HG03439 (cell line): ENCODE measurements at regions not wholly inside any gene's neighbourhood (a gene's known extent, or its start where the extent isn't known, plus 50 kb on each side); places are given as distances from the start of the nearest gene placed in this dataset.

ENCODE experiments used
- ATAC-seq: cut with Tn5 transposase; IDR thresholded peaks from one replicate; pipeline ENCODE4 v1.9.1; 2021; ENCODE audit warnings: mild to moderate bottlenecking, moderate library complexity; ENCODE audit not compliant: unreplicated experiment

GRCh38 chr3:22555753-22556435, 647.2 kb upstream of the UBE2E2 start:
- ATAC-seq: no peak

DNA sequence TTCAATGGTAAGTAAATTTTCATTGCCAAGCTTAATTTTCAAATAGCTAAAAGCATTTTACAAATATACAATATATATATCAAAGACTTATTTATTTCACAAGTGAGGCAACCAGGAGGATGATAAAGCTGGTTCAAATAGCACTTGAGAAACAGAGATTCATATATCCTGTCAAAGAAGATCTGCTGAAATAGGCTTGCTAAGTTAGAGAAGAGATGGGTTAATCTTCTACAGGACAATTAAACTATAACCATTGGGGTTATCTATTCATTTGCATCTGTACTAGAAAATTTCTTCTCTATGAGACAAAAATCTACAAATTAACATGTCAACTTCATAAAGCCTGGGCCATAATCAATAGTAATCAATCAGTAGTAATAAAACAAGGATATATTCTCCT, 637.7 kb upstream of the UBE2E2 start:
- no peak for ATAC-seq

DNA sequence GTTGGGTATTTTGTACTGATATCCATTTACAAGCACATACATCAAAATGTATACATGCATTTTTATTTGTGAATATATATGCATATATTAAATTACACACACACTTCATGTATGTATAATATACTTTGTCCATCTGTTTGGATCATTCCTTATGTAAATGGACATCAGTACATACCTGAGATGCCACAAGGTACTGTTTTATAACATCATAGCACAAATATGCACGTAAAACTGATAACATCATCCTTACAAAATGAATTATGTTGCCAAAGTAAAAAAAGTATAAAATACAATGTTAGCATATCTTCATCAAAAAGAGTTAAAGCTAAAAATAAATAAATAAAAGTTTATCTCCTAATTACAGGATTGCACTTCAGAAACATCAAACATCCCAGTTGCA, 634.8 kb upstream of the UBE2E2 start:
- no peak for ATAC-seq

DNA sequence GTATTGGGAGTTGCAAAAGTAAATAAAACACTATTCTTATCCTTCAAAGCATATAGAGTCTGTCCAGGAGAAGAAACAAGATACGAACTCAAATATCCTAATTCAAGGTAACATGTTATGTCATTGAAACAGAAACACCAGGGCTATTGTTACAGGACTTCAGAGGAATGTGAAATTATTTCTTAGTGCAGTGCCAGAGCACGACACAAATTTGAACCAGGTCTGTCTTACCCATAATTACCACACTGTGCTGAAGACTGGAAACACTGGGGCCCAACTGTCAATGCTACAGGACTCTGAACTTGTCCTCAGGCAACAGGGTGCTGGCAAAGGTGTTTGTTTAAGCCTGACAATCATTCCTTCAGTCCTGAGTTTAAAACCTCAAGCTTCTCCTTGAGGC, 633.6 kb upstream of the UBE2E2 start:
- no peak for ATAC-seq

DNA sequence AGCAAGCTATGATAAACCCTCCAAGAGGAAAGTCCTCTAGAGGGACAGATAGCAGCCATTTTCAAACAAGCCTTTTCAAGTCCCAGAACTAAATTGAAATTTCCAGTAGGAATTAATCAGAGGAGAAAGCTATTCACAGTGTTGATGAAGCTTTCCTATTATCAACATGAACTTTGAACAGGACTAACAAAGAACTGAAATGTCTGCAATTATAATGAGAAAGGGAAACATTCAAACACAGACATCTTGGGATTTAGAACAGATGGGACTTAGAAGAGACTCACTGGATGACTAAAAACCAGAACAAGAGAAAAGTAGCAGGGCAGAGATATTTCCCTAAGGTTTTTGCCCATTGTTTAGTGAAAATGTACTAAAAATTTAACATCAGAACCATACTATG, 622.1 kb upstream of the UBE2E2 start:
- no peak for ATAC-seq

- ATAC-seq: no peak
Measured at GRCh38 chr3:22582266-22582665, 620.9 kb upstream of the UBE2E2 start.

DNA sequence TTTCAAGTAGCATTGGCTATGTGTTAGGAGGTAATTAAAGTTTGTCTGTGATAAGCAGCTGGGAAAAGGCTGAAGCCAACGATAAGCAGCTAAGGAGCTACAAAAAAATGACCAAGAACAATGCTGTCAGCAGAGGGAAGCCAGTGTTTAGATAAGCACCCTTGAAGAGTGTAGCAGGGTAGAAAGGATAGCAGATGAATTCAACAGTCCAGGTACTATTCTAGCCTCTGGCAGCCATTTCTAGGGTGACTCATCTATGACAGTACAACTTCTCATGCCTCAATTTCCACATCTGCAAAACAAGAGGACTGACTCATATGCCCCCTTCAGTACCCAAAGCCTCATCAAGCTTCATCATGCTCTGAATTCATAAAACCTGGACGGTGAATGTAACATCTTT, 617.6 kb upstream of the UBE2E2 start:
- ATAC-seq: no peak

- no peak for ATAC-seq
Measured at GRCh38 chr3:22585911-22586310, 617.2 kb upstream of the UBE2E2 start.

DNA sequence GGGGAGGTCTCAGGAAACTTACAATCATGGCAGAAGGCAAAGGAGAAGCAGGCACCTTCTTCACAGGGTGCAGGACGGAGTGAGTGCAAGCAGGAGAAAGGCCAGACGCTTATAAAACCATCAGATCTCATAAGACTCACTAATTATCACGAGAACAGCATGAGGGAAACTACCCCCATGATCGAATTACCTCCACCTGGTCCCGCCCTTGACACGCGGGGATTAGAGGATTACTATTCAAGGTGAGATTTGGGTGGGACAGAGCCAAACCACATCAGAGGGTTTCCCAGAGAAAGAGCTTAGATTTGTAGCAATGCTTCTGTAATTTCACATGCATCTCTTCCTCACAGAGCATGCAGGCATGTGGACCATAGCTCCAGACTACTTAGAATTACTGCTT, 615.7 kb upstream of the UBE2E2 start:
- ATAC-seq: no peak

DNA sequence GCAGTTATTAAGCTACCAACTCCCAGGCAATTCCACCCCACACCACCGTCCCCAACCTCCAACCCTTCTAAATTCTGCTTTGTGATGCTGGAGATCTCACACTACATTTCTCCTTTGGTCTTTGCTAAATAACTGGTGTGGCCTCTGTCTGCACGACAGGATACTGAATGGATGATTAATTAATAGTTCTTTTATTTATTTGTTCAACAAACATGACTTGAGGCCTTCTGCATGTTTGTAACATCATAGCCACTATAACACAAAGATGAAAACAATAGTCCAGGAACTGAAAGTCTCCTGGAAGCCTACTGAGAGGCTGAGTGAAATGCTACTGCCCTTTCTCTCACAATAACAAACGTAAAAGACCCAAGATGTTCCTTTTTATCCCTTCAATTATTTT, 609.5 kb upstream of the UBE2E2 start:
- no peak for ATAC-seq

- no peak for ATAC-seq
Measured at GRCh38 chr3:22594990-22595389, 608.1 kb upstream of the UBE2E2 start.

DNA sequence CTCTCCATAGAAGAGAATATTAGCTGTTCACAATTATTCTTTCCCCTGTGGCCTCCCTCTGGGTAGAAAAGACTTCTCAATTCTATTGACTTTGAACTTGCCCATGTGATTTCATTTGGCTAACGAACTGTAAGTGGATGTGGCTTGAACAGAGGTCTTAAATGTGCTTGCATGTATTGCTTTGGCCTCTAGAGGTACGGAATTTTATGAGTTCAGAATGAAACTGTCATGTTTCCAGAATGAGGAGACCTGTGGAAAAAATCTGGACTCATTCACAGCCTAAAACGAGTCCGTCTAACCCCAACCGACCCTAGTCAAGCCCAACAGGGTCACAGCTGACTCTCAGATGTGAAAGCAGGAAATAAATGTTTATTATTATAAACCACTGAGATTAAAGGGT, 596.7 kb upstream of the UBE2E2 start:
- no peak for ATAC-seq

DNA sequence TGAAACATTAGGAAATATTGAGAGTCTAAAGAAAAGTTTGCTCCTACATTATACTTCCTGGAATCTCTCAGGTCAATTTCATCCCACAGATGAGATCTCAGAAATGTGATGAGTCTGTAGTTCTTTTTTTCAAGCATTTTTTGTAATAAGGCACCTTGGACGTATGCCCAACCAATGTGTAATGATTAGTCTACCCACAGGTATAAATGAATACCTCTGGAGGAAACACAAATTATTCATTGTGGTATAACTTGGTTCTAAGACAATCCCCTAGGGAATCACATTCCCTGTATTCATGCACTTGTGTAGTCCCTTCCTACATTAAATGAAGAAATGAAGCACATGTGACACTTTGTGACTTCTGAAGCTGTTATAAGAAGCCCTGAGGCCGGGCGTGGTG, 596.2 kb upstream of the UBE2E2 start:
- no peak for ATAC-seq

GRCh38 chr3:22608093-22608492, 595.0 kb upstream of the UBE2E2 start:
- no peak for ATAC-seq

- no peak for ATAC-seq
Measured at GRCh38 chr3:22608721-22609120, 594.4 kb upstream of the UBE2E2 start.

DNA sequence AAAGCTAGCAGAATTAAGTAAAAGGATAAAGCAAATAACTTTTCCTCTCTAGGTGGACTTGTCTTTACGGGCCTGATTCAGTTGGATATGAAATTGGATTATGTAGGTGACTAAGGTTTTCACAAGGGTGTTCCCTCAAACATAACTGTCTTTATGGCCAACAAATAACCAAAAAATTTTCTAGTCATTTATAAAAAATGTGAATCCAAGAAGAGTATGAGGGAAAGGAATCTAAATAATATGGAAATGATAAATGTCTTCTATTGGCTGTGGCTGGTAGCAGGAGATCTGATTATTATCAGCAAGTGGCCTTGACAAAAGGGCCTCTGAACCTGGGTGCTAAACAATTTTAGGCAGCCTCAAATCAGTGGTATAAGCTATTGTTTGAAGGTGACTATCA, 594.0 kb upstream of the UBE2E2 start:
- no peak for ATAC-seq

- no peak for ATAC-seq
Measured at GRCh38 chr3:22612927-22613326, 590.2 kb upstream of the UBE2E2 start.

DNA sequence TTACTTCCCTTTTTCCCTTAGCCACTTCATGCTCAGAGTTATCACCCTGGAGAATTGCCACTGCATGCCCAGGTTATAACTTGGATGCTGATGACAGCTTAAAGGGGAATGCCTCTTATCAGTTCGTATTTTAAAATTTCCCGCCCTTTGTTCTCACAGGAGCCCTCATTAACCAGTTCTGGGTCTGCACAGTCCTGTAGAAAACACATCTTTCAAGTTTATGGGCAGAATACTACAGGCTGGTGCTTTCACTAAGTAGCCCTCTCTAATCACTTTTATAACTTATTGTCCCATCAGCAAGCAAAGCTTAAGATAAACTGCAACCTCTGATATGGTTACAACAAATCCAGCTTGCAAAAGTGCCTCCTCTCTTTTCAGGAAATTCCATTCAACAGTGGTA, 587.3 kb upstream of the UBE2E2 start:
- no peak for ATAC-seq

DNA sequence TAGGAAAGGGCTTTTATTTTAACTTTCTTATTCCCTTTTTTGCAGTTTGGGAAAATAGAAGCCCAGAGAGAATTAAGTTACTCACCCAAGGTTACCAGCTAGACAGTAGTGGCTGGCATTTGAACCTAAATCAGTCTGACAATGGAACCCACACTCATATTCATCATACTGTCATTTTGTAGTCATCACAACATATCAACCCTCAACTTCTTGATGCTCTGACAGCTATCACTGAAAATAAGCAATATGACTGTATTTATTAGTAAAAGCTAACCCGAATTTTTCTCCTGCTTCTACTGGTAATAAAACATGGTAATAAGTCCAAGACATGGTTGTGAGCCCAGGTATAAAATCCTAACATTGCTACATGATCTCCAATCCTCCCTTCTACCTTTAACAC, 585.8 kb upstream of the UBE2E2 start:
- ATAC-seq: no peak

GRCh38 chr3:22620498-22620897, 582.6 kb upstream of the UBE2E2 start:
- no peak for ATAC-seq

GRCh38 chr3:22621205-22621809, 581.8 kb upstream of the UBE2E2 start:
- ATAC-seq: no peak

DNA sequence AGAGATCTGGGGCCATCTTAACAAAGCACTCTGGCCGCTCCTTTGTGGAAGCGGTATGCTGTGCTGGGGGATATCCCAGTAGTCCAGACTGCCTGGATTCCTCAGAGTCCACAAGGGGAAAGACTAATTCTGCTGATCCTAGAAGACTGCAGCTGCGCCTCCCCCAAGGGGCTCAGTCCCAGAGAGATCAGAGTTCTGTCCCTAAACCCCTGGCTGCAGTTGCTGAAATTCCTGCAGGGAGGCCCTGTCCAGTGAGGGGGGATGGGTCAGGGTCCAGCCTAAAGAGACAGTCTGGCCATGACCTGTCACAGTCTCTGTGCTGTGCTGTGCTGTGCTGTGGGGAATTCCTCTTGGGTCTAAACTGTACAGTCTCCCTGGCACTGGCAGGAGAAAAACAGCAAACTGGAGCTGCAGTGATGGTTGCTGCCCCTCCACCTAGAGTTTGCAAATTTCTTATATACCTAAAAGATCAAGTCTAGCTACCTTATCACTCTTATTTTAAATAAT, 575.1 kb upstream of the UBE2E2 start:
- ATAC-seq: no peak

GRCh38 chr3:22632536-22632935, 570.6 kb upstream of the UBE2E2 start:
- no peak for ATAC-seq
